CD8-positive, alpha-beta memory T cell (primary cell): ENCODE measurements at regions not wholly inside any gene's neighbourhood (a gene's known extent, or its start where the extent isn't known, plus 50 kb on each side); places are given as distances from the start of the nearest gene placed in this dataset.
A peak's percentile ranks its signal among the peaks of the same experiment; 100 is the strongest.

Experiments used
- CTCF ChIA-PET: fragments of 350-600 bp; sonication (Branson Sonifier 250); formaldehyde crosslinking; loops from one replicate; lab custom pipeline; 2021; ENCODE audit warnings: antibody characterized with exemption; lab: Charles Lee
- POLR2A ChIA-PET: fragments of 350-600 bp; sonication (Branson Sonifier 250); formaldehyde crosslinking; loops from one replicate; lab custom pipeline; 2021; ENCODE audit warnings: antibody characterized with exemption; lab: Charles Lee
- DNase-seq, 5 donors: peaks; one replicate each; pipeline versions ENCODE4 v3.0.0 to v3.0.0-alpha.2; 2020 to 2022; ENCODE audit warnings: mixed read lengths in 1 of 5
- H3K27ac ChIP-seq: one replicate; pipeline ENCODE4 v1.7.0; 2013; ENCODE audit warnings: low read depth, mild to moderate bottlenecking, low read length, moderate library complexity
- H3K27me3 ChIP-seq: 2 replicates; pipeline ENCODE4 v1.7.0; 2013; ENCODE audit warnings: low read length, mild to moderate bottlenecking; ENCODE audit not compliant: insufficient read depth, poor library complexity, severe bottlenecking
- H3K36me3 ChIP-seq: 2 replicates; pipeline ENCODE4 v1.7.0; 2013; ENCODE audit warnings: mild to moderate bottlenecking, low read length, moderate library complexity; ENCODE audit not compliant: insufficient read depth
- H3K4me1 ChIP-seq: 2 replicates; pipeline ENCODE4 v1.7.0; 2013; ENCODE audit warnings: mild to moderate bottlenecking, low read length, moderate library complexity; ENCODE audit not compliant: insufficient read depth
- H3K4me3 ChIP-seq: 2 replicates; pipeline ENCODE4 v1.7.0; 2013; ENCODE audit warnings: mild to moderate bottlenecking, low read length
- H3K9me3 ChIP-seq: 2 replicates; pipeline ENCODE4 v1.7.0; 2013; ENCODE audit warnings: mild to moderate bottlenecking, low read length
- H3K27ac Mint-ChIP-seq, 8 donors: one replicate each; pipeline ENCODE4 v1.8.0; 2020 to 2021; ENCODE audit warnings: mixed read lengths in 8 of 8, mild to moderate bottlenecking in 6 of 8, inconsistent platforms in 3 of 8, moderate library complexity in 3 of 8
- H3K27me3 Mint-ChIP-seq, 2 donors: one replicate each; pipeline ENCODE4 v1.8.0; 2020 to 2021; ENCODE audit warnings: mixed read lengths in 2 of 2, mild to moderate bottlenecking in 1 of 2, moderate library complexity in 1 of 2
- H3K36me3 Mint-ChIP-seq, 3 donors: one replicate each; pipeline ENCODE4 v1.8.0; 2020 to 2021; ENCODE audit warnings: mixed read lengths in 3 of 3, inconsistent platforms in 1 of 3, mild to moderate bottlenecking in 1 of 3
- H3K4me1 Mint-ChIP-seq, 3 donors: one replicate each; pipeline ENCODE4 v1.8.0; 2020 to 2021; ENCODE audit warnings: mixed read lengths in 3 of 3, inconsistent platforms in 1 of 3, mild to moderate bottlenecking in 1 of 3
- H3K4me3 Mint-ChIP-seq, 7 donors: one replicate each; pipeline ENCODE4 v1.8.0; 2020 to 2021; ENCODE audit warnings: mixed read lengths in 7 of 7, mild to moderate bottlenecking in 6 of 7, moderate library complexity in 4 of 7, inconsistent platforms in 2 of 7
- H3K9me3 Mint-ChIP-seq, 5 donors: one replicate each; pipeline ENCODE4 v1.8.0; 2020 to 2022; ENCODE audit warnings: mixed read lengths in 5 of 5, mild to moderate bottlenecking in 3 of 5, moderate library complexity in 2 of 5, inconsistent platforms in 1 of 5

- no peaks in the 10 kb centered on the region for H3K27me3 ChIP-seq
- H3K36me3 ChIP-seq: no peaks in the 10 kb centered on the region
- Mint-ChIP-seq H3K4me1 (no peaks in the 10 kb centered on the region), H3K4me3 (no peak overlapping the region), H3K36me3 (no peaks in the 10 kb centered on the region), H3K9me3 (no peaks in the 10 kb centered on the region), H3K27ac (no peak overlapping the region), H3K27me3 (peaks cover 6 to 13% of the 10 kb centered on the region in 2 donors)
- ChIA-PET CTCF (no interaction called here), POLR2A (no interaction called here)
- H3K4me3 ChIP-seq: no peak overlapping the region
- DNase-seq: no peak
- H3K4me1 ChIP-seq: no peaks in the 10 kb centered on the region
- H3K9me3 ChIP-seq: no peaks in the 10 kb centered on the region
- H3K27ac ChIP-seq: no peak overlapping the region
Measured at GRCh38 chr6:19979986-19980385, 142.8 kb downstream of the ID4 start.

- Histone ChIP-seq H3K27me3 (no peaks in the 10 kb centered on the region), H3K4me1 (no peaks in the 10 kb centered on the region), H3K4me3 (no peak overlapping the region), H3K9me3 (no peaks in the 10 kb centered on the region), H3K27ac (no peak overlapping the region), H3K36me3 (no peaks in the 10 kb centered on the region)
- DNase-seq: no peak
- POLR2A ChIA-PET: no interaction called here
- Mint-ChIP-seq H3K36me3 (no peaks in the 10 kb centered on the region), H3K4me3 (no peak overlapping the region), H3K4me1 (no peaks in the 10 kb centered on the region), H3K27me3 (peaks cover 8 to 17% of the 10 kb centered on the region in 2 donors), H3K9me3 (peaks cover 0 to 2% (median 0%) of the 10 kb centered on the region in 5 donors), H3K27ac (no peak overlapping the region)
- CTCF ChIA-PET: no interaction called here
Measured at GRCh38 chr6:19983374-19983773, 146.2 kb downstream of the ID4 start.

- Mint-ChIP-seq H3K4me3 (no peak overlapping the region), H3K9me3 (peaks cover 0 to 2% (median 0%) of the 10 kb centered on the region in 5 donors), H3K27me3 (peaks cover 11 to 20% of the 10 kb centered on the region in 2 donors), H3K36me3 (no peaks in the 10 kb centered on the region), H3K4me1 (no peaks in the 10 kb centered on the region), H3K27ac (no peak overlapping the region)
- DNase-seq: no peak
- ChIA-PET POLR2A (no interaction called here), CTCF (no interaction called here)
- Histone ChIP-seq H3K27me3 (no peaks in the 10 kb centered on the region), H3K4me3 (no peak overlapping the region), H3K4me1 (no peaks in the 10 kb centered on the region), H3K27ac (no peak overlapping the region), H3K9me3 (no peaks in the 10 kb centered on the region), H3K36me3 (no peaks in the 10 kb centered on the region)
Measured at GRCh38 chr6:19986691-19987438, 149.7 kb downstream of the ID4 start.

GRCh38 chr6:19988555-19988954 lies 151.4 kb downstream of the ID4 start:
- Histone ChIP-seq H3K4me3 (no peak overlapping the region), H3K4me1 (no peaks in the 10 kb centered on the region), H3K9me3 (no peaks in the 10 kb centered on the region), H3K27ac (no peak overlapping the region), H3K27me3 (no peaks in the 10 kb centered on the region), H3K36me3 (no peaks in the 10 kb centered on the region)
- no peak for DNase-seq
- peaks cover 11 to 21% of the 10 kb centered on the region in 2 donors for H3K27me3 Mint-ChIP-seq
- peaks cover 0 to 2% (median 0%) of the 10 kb centered on the region in 5 donors for H3K9me3 Mint-ChIP-seq
- H3K27ac Mint-ChIP-seq: no peak overlapping the region
- no peaks in the 10 kb centered on the region for H3K4me1 Mint-ChIP-seq
- ChIA-PET POLR2A (no interaction called here), CTCF (no interaction called here)
- no peaks in the 10 kb centered on the region for H3K36me3 Mint-ChIP-seq
- H3K4me3 Mint-ChIP-seq: no peak overlapping the region

GRCh38 chr6:19991176-19991575 lies 154.0 kb downstream of the ID4 start:
- no peaks in the 10 kb centered on the region for H3K36me3 ChIP-seq
- H3K4me1 Mint-ChIP-seq: no peaks in the 10 kb centered on the region
- H3K9me3 ChIP-seq: no peaks in the 10 kb centered on the region
- H3K4me3 Mint-ChIP-seq: no peak overlapping the region
- no peaks in the 10 kb centered on the region for H3K36me3 Mint-ChIP-seq
- H3K4me3 ChIP-seq: no peak overlapping the region
- no peak overlapping the region for H3K27ac Mint-ChIP-seq
- no peaks in the 10 kb centered on the region for H3K9me3 Mint-ChIP-seq
- POLR2A ChIA-PET: no interaction called here
- H3K27me3 ChIP-seq: no peaks in the 10 kb centered on the region
- no peaks in the 10 kb centered on the region for H3K4me1 ChIP-seq
- no peak for DNase-seq
- no peak overlapping the region for H3K27ac ChIP-seq
- CTCF ChIA-PET: no interaction called here
- peaks cover 12 to 23% of the 10 kb centered on the region in 2 donors for H3K27me3 Mint-ChIP-seq

DNA sequence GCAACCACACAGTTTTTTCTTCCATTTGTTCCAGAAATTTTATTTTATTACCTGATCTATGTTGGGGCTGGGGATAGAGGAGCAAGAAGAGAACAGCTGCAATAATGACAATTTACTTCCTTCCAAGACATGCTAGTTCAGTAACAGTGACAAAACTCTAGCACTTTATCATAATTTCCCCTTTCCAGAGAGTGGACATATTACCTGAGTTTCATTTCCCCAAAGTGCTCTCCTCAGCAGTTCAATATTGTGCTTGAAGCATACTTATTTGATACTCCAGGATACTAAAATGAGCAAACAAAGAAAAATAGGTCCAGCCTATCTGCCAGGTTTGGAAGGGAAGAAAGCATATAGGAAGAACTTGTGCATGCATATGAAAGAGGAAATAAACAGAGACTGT lies 157.7 kb downstream of the ID4 start:
- CTCF ChIA-PET: interaction anchor here (0.5 kb wide), 1 partner anchor 29 kb away, joined by 4 read pairs; no protein-coding TSS in a partner anchor

GRCh38 chr6:19995575-19996257 lies 158.5 kb downstream of the ID4 start:
- Mint-ChIP-seq H3K4me3 (no peak overlapping the region), H3K27ac (peak overlapping the region in 2 of 8 donors; percentile 19 to 78), H3K27me3 (peaks cover 8 to 19% of the 10 kb centered on the region in 2 donors), H3K36me3 (peaks cover 0 to 9% (median 0%) of the 10 kb centered on the region in 3 donors), H3K9me3 (peaks cover 0 to 1% (median 0%) of the 10 kb centered on the region in 5 donors), H3K4me1 (no peaks in the 10 kb centered on the region)
- ChIA-PET POLR2A (no interaction called here), CTCF (no interaction called here)
- H3K4me3 ChIP-seq: no peak overlapping the region
- no peaks in the 10 kb centered on the region for H3K27me3 ChIP-seq
- DNase-seq: no peak
- no peak overlapping the region for H3K27ac ChIP-seq
- H3K4me1 ChIP-seq: no peaks in the 10 kb centered on the region
- H3K9me3 ChIP-seq: no peaks in the 10 kb centered on the region
- H3K36me3 ChIP-seq: no peaks in the 10 kb centered on the region

More for the DNA sequence above, 157.7 kb downstream of the ID4 start:
- Mint-ChIP-seq H3K36me3 (peaks cover 0 to 8% (median 0%) of the 10 kb centered on the region in 3 donors), H3K9me3 (peaks cover 0 to 1% (median 0%) of the 10 kb centered on the region in 5 donors), H3K27ac (no peak overlapping the region), H3K4me1 (no peaks in the 10 kb centered on the region), H3K4me3 (no peak overlapping the region), H3K27me3 (peaks cover 8 to 19% of the 10 kb centered on the region in 2 donors)
- DNase-seq: no peak
- POLR2A ChIA-PET: no interaction called here
- Histone ChIP-seq H3K36me3 (no peaks in the 10 kb centered on the region), H3K27ac (no peak overlapping the region), H3K9me3 (no peaks in the 10 kb centered on the region), H3K4me3 (no peak overlapping the region), H3K27me3 (no peaks in the 10 kb centered on the region), H3K4me1 (no peaks in the 10 kb centered on the region)

GRCh38 chr6:19997104-19997503 lies 159.9 kb downstream of the ID4 start:
- Mint-ChIP-seq H3K36me3 (peaks cover 0 to 9% (median 0%) of the 10 kb centered on the region in 3 donors), H3K9me3 (peaks cover 0 to 1% (median 0%) of the 10 kb centered on the region in 5 donors), H3K4me3 (no peak overlapping the region), H3K4me1 (no peaks in the 10 kb centered on the region), H3K27me3 (peaks cover 7 to 17% of the 10 kb centered on the region in 2 donors), H3K27ac (no peak overlapping the region)
- no peaks in the 10 kb centered on the region for H3K9me3 ChIP-seq
- H3K4me3 ChIP-seq: no peak overlapping the region
- H3K27me3 ChIP-seq: no peaks in the 10 kb centered on the region
- no peak for DNase-seq
- H3K27ac ChIP-seq: no peak overlapping the region
- CTCF ChIA-PET: no interaction called here
- H3K36me3 ChIP-seq: no peaks in the 10 kb centered on the region
- H3K4me1 ChIP-seq: no peaks in the 10 kb centered on the region
- POLR2A ChIA-PET: no interaction called here
